ENCODE measurements at regions not wholly inside any gene's neighbourhood (a gene's known extent, or its start where the extent isn't known, plus 50 kb on each side); places are given as distances from the start of the nearest gene placed in this dataset.
"Not testable (repeated sequence)": the region's sequence is repeated elsewhere in the genome, so short reads cannot be mapped to it uniquely, and the experiment has no call there.

DNA sequence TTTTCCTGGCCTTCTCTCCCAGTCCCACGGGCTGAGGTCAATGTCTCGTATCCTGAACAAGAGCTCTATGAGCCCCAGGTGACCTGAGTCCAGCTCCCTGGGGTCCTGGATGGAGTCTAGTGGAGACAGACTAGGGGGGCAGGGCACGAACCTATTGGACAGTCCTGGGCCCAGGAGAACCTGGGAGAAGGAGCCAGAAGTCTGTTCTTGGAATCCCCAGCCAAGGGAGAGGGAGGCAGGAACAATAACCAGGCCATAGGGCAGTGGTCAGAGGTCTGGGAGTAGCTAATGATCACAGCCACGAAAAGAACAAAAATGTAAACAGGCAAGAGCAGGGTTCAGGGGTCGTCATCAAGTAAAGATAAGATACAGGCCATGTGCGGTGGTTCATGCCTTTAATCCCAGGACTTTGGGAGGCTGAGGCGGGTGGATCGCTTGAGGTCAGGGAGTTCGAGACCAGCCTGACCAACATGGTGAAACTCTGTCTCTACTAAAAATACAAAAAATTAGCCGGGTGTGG lies 60.8 kb downstream of the COPRS start:
- DNase-seq (ENCODE audit: low read depth): no peak
- TF ChIP-seq, protein P1, sequence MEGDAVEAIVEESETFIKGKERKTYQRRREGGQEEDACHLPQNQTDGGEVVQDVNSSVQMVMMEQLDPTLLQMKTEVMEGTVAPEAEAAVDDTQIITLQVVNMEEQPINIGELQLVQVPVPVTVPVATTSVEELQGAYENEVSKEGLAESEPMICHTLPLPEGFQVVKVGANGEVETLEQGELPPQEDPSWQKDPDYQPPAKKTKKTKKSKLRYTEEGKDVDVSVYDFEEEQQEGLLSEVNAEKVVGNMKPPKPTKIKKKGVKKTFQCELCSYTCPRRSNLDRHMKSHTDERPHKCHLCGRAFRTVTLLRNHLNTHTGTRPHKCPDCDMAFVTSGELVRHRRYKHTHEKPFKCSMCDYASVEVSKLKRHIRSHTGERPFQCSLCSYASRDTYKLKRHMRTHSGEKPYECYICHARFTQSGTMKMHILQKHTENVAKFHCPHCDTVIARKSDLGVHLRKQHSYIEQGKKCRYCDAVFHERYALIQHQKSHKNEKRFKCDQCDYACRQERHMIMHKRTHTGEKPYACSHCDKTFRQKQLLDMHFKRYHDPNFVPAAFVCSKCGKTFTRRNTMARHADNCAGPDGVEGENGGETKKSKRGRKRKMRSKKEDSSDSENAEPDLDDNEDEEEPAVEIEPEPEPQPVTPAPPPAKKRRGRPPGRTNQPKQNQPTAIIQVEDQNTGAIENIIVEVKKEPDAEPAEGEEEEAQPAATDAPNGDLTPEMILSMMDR (conservative IDR thresholded peaks at IDR 0.05; ENCODE audit: low read depth, low read length): no peak
- no peak overlapping the region for H3K4me3 ChIP-seq (ENCODE audit: low read depth, low read length)

DNA sequence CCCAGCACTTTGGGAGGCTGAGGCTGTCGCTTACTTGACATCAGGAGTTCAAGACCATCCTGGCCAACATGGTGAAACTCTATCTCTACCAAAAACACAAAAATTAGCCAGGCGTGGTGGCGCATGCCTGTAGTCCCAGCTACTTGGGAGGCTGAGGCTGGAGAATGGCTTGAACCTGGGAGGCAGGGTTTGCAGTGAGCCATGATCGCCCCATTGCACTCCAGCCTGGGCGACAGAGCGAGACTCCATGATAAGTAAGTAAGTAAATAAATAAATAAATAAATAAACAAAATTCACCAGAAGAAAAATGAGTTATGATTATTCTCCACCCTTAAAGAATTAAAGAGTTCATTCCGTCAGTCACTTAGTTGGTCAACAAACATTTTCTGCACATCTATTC lies 63.1 kb downstream of the COPRS start:
- not testable (repeated sequence) for DNase-seq (ENCODE audit: low read depth); H3K4me3 ChIP-seq (ENCODE audit: low read depth, low read length)

DNA sequence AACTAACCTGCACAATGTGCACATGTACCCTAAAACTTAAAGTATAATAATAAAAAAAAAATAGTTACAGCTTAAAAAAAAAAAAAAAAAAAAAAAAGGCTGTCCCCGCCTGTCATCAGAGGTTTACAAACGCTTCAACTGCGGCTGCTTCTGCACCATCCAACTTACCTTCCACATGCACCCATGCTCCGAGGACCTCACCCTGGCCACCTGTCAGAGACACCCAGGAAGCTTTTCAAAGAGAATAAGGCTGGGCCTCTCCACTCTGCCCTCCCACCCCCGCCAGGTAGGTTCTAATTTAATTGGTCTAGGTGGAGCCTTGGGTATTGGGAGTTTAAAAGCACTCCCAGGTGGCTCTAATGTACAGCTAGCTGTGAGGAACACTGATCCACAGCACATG lies 64.9 kb downstream of the COPRS start:
- TF ChIP-seq, protein P1 (conservative IDR thresholded peaks at IDR 0.05; ENCODE audit: low read depth, low read length): no peak
- H3K4me3 ChIP-seq (ENCODE audit: low read depth, low read length): no peak overlapping the region
- no peak for DNase-seq (ENCODE audit: low read depth)

DNA sequence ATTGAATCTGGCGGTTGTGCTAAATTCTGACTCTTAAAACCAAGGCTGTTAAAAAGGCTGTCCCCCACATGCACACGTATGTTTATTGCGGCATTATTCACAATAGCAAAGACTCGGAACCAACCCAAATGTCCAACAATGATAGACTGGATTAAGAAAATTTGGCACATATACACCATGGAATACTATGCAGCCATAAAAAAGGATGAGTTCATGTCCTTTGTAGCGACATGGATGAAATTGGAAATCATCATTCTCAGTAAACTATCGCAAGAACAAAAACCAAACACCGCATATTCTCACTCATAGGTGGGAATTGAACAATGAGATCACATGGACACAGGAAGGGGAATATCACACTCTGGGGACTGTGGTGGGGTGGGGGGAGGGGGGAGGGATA lies 65.4 kb downstream of the COPRS start:
- DNase-seq (ENCODE audit: low read depth); H3K4me3 ChIP-seq (ENCODE audit: low read depth, low read length): not testable (repeated sequence)

DNA sequence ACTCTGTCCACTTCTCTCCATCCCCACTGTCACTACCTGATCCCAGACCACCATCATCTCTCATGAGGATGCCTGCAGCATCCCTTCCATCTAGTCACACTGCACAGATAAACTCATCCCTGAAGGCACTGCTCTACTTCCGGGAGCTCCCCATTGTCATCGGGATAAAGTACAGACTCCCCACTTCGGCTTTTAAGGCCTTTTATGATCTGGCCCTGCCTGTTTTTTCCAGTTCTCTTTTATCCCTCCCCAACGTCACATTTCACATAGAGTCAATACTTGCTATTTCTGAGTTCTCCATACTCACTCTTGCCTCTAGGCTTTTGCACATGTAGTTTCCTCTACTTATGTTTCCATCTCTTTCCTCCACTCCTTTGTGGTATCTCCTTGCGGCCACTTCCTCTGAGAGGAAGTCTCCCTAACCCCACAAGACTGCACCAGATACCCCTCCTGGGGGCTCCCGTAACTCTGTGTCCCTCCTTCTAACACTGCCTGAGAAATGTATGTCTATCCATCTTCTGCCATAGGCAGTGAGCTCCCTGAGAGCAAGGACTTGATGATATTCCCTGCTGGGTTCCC lies 66.9 kb downstream of the COPRS start:
- no peak overlapping the region for H3K4me3 ChIP-seq (ENCODE audit: low read depth, low read length)
- TF ChIP-seq, protein P1 (conservative IDR thresholded peaks at IDR 0.05; ENCODE audit: low read depth, low read length): no peak
- no peak for DNase-seq (ENCODE audit: low read depth)

DNA sequence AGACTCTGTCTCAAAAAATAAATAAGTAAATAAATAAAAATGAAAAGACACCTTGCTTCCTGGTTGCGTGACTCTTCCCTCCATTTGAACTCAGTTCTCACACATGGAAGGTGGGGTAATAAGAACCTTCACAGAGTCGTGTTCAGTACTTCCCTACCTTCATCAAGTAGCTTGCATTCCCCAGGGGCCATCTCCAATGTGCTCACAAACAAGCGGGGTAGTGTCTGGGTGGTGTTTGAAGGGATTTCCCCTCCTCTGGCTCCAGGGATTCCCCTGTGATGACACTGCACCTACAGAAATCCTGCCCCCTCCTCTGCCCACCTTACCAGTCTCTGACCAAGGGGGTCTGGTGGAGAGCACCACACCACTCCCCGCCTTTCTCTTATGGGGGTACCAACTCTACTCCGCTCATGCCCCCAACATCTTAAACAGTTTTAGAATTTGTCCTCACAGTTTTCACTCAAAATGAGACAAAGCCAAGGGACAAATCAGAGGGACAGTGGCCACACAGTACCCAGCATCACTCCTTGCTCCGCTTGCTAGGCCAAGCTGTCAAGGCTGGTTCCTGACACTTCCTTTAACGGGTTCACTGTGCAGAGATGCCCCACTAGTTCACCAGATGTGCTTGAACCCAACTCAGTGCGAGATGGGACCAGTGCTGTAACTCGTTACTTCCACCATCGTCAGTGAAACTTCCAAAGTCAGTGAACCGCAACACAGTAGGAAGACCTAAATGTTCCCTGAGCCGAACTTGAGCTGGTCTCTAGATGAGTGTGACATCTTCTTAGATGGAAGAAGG lies 69.1 kb downstream of the COPRS start:
- TF ChIP-seq, protein P1 (conservative IDR thresholded peaks at IDR 0.05; ENCODE audit: low read depth, low read length): no peak
- H3K4me3 ChIP-seq (ENCODE audit: low read depth, low read length): no peak overlapping the region
- DNase-seq (ENCODE audit: low read depth): no peak

DNA sequence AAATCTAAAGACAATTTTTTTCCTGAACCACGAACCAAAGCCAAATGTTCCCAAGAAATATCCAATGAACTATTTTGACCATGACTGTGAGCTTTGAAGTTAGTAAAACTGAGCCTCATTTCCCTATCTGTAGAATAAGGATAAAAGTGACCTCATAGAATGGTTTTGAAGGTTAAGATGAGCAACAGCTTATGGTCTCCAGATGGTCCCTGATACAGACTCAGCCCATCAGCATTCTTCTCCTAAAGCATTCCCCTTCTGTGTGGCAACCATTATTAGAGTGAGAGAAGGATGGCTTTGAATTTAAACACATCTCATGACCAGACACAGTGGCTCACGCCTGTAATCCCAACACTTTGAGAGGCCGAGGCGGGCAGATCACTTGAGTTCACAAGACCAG lies 70.1 kb downstream of the COPRS start:
- H3K4me3 ChIP-seq (ENCODE audit: low read depth, low read length): no peak overlapping the region
- DNase-seq (ENCODE audit: low read depth): no peak
- TF ChIP-seq, protein P1 (conservative IDR thresholded peaks at IDR 0.05; ENCODE audit: low read depth, low read length): no peak

DNA sequence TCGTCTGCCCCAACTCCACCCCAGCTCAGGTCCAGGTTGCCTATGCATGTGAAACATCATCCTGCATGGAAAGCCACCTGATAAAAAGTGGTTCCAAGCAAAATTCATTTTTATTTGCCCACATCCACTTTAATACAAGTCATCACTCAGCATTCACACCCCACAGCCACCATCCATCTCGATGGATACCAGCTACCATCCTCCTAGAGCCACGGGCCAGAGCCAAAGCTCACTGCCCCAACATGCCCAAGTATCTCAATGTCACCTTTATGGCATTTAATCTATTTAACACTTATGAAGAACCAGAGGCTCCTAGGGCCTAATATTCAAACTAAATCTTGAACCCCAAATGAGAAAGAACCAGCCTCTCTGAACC lies 70.5 kb downstream of the COPRS start:
- H3K4me3 ChIP-seq (ENCODE audit: low read depth, low read length): no peak overlapping the region
- TF ChIP-seq, protein P1 (conservative IDR thresholded peaks at IDR 0.05; ENCODE audit: low read depth, low read length): no peak
- no peak for DNase-seq (ENCODE audit: low read depth)

Data from epithelial cell of proximal tubule (primary cell).